GM12892 (cell line): ENCODE measurements at regions not wholly inside any gene's neighbourhood (a gene's known extent, or its start where the extent isn't known, plus 50 kb on each side); places are given as distances from the start of the nearest gene placed in this dataset.

Experiments used
- POLR2A ChIP-seq: IDR thresholded peaks from 2 replicates; pipeline ENCODE4 v1.6.1; 2011; ENCODE audit warnings: low read depth, low read length, control low read depth
- POLR2AphosphoS5 ChIP-seq: IDR thresholded peaks from 2 replicates; pipeline ENCODE4 v1.6.1; 2011; ENCODE audit warnings: low read depth, low read length, control low read depth
- TAF1 ChIP-seq: IDR thresholded peaks from 2 replicates; pipeline ENCODE4 v1.6.1; 2011; ENCODE audit warnings: low read depth, mild to moderate bottlenecking, control low read depth, low read length, borderline replicate concordance

- TF ChIP-seq POLR2A (no peak), POLR2AphosphoS5 (no peak), TAF1 (no peak)
These were observed 662.5 kb upstream of the PKN2 start for GRCh38 chr1:88021529-88021928.
